Ammon's horn (tissue), 1 donor: ENCODE measurements at regions not wholly inside any gene's neighbourhood (a gene's known extent, or its start where the extent isn't known, plus 50 kb on each side); places are given as distances from the start of the nearest gene placed in this dataset.

Experiments
- DNase-seq: peaks from one replicate; pipeline ENCODE4 v3.0.0-alpha.2; 2016; ENCODE audit warnings: low spot score

DNA sequence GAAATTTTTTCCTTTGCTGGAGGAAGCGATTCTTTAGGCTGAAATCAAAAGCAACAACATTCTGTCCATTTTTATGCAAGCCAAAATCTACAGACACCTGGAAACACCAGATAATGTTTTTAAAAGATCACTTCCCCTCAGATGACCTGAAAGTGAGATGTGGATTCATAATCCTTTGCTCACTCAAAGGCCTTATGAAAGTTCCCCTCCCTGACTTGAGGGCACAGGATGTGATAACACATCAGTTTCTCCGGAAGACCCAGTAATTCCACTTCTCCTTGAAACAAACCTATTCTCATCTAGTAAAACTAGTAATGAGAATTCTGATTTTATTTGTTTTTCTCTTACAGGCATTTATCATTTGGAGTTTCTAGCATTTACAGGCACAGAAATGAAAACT lies 218.3 kb upstream of the RND3 start:
- no peak for DNase-seq

GRCh38 chr2:150705357-150705756 lies 217.9 kb upstream of the RND3 start:
- DNase-seq = no peak

GRCh38 chr2:150702791-150703190 lies 215.3 kb upstream of the RND3 start:
- DNase-seq = no peak

DNA sequence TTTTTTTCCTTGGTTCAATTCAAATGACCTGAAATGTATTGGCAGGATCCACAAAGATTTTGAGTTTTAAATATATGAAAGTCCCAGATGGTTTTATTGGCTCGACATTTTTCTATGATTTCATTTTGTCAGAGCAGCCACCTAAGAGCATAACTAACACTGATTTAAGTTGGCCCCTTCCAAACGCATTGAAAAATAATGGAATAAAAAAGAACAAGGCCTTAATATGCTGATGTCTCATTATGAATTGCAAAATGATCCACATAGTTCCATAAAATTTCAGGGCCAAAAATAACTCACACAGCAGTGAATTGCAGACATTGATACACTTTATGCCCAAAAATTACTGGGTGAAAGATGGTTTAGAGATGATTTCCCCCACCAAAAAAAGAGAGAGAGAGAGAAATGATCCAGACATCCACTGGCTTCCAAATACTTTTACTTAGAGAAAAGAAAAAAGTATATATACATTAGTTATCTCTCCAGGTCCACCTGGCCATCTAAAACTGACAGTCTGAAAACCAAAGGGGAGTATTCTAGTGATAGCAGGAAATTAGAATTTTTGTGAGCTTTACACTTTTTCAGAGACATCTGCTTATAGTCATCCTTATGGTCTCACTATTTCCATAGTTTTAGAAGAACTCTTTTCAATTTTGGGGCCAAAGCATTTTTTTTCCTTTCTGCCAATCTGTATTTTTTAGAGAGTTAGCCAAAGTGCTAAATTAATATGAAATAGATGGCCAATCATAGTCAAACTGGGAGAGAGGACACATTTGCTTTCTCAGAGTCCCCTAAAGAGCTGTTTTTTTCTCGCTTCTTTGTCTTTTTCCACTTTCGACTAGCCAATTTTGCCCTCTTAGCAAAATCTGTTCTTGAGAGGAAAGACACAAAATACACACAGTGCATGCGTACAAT lies 213.5 kb upstream of the RND3 start:
- DNase-seq = no peak

DNA sequence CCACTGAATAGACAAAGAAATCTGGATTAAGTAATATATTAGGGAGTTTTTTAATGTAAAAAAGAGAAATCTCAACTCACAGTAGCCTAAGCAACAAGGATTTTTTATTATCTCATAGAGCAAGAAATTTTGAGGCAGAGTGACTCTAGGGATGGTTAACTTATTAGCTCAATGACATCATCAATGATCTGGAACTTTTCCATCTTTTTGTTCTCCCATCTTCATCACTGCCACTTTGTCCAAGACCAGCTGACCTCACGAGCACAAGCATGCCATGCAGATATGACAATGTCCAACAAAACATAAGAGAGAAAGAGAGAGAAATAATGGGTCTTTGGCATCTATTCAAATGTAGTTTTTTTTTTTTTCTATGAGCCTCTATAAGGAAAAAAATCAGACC lies 211.8 kb upstream of the RND3 start:
- no peak for DNase-seq

GRCh38 chr2:150698016-150698661 lies 210.7 kb upstream of the RND3 start:
- DNase-seq = no peak

DNA sequence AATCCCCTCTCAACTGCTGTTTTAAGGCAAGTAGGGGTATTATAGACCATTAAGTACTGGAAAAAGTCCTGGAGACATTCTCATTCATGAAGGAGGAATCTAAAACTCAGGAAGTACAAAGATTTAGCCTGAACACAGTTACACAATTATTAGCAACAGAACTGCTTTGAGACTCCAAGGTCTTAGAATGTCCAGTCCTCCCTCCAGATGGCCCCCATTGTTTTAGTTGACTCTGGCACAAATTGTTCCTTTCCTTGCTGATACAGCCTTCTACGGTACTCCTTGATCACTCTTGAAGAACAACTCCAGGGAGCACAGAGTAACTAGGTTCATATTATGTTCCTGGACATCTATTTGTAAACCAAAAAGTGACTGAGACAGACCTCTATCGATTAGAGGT lies 210.1 kb upstream of the RND3 start:
- no peak for DNase-seq

- DNase-seq = no peak
These were observed 208.1 kb upstream of the RND3 start for GRCh38 chr2:150695451-150696135.

- DNase-seq = no peak
These were observed 206.1 kb upstream of the RND3 start for GRCh38 chr2:150693556-150693955.

DNA sequence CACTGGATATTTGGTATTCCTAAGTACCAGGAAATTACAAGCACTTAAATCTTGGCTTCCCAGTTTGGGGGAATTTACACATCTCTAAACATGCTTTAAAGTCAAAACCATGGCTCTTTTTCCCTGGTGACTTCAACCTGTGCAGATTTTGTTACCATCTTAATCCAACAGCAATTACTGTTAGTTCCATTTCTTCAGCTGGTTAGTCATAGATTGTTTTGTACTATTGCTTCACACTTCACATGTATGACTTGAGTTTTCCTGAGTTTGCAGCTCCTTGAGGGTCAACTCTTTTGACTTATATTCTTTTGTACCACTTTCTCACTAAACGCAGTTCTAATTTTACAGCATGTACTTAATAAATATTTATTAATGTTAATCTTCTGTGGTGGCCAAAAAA lies 203.4 kb upstream of the RND3 start:
- no peak for DNase-seq

DNA sequence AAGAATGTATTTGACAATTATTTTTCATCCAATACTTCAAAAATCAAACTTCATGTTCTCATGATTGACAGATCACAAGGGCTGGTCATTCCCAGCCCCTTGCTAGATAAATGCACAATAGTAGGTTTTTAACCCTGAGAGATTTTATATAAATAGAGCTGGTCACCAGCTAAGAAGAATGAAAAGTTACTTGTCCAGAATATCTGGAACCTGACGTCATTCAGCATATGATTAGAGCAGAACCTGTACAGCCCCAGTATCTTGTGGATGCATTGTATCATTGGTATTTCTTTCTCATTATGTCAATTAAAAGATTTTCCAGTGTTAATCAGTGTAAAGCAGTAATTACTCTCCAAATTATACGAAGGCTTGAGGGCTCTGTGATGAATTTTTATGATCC lies 202.8 kb upstream of the RND3 start:
- DNase-seq = no peak

GRCh38 chr2:150689590-150689989 lies 202.1 kb upstream of the RND3 start:
- DNase-seq = no peak

- DNase-seq = no peak
These were observed 200.5 kb upstream of the RND3 start for GRCh38 chr2:150688016-150688415.

DNA sequence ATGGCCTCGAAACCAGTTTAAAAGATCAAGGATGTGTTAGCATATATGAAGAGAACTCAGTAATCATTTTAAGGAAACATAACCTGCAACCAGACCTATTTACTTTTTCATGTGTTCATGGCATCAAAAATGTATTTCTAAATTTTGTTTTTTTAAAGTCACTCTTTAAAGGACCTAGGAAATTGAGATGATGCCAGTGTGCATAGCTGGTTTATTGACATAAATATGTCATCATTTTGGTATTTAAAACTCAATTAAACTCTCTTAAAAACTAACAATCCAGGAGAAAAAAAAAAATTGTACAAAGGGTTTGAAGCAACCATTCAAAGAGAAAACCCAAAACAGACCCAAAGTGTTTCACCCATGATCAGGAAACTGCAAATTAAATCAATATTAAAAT lies 198.9 kb upstream of the RND3 start:
- no peak for DNase-seq

GRCh38 chr2:150681120-150681804 lies 193.8 kb upstream of the RND3 start:
- no peak for DNase-seq

- DNase-seq = no peak
These were observed 192.1 kb upstream of the RND3 start for GRCh38 chr2:150679456-150680120.

DNA sequence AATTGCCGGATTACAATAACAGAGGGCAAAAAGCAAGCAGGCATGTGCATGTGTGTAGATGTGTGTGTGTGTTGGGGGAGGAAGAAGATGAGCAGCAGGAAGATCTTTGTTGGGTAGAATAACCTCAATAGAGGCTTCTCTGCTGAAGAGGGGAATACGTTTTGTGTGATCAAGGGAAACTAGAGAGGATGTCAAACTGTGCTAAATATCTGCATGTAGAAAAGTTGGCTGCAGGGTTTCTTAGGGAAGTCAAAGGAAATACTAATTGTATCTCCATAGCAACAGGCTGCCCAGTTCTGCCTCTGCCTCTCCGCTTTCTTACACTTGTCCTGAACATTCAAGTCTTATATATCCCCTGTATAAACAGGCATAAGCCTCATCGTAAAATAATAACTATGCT lies 190.1 kb upstream of the RND3 start:
- DNase-seq = no peak

DNA sequence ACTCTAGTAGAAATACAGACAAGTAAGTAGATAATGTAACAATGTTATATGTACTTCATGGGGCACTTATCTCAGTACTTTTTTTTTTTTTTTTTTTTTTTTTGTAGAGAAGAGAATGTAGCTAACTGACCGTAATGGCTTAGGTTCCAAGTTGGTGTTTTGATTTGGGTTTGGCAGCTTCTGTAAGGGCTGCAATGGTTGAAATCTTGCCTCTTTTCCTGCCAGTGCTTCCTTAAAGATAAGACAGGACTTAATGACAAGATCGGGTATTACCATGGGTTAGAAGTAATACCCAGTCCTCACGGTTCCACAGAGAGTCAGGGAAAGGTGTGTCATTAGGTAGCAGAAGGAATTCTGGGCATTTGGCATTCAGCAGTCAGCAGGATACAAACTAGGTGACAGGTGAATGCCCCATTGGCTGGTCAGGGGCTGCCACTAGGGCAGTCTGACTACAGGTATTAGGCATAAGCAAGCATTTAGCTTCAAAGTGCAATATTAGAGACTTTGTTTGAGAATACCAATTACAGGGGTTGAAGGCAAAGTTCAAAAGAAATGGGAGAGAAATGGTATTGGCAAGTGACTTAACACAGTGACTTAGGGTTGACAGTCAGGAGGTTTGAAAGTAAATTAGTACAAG lies 189.4 kb upstream of the RND3 start:
- no peak for DNase-seq

DNA sequence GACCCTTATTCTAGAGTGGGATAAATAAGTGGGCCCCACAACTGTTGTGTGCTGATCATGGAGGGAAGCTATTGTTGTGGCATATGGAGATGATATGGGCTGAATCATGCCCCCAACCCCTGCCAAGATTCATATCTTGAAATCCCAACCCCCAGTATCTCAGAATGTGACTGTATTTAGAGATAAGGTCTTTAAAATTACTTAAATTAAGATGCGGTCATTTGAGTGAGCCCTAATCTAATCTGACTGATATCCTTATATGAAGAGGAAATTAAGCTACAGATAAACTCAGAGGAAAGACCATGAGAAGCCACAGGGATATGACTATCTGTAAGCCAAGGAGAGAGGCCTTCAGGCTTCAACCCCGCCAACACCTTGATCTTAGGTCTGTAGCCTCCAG lies 188.3 kb upstream of the RND3 start:
- no peak for DNase-seq

DNA sequence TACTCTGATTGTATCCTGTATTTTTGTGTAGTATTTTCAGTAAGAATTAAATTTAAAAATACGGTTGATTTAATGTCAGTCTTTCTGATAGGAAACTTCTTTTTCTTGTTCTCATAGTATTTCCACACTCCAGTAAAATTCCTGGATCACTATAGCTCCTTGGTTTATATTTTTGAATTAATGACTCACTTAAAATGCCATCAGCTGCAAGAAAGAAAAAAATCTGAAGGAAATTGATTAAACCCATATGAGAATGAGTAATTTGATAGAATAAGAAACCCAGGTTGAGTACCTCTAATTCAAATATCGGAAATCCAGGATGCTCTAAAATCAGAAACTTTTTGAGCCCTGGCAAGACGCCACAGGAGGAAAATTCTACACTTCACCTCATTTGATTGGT lies 186.8 kb upstream of the RND3 start:
- DNase-seq = no peak

- no peak for DNase-seq
These were observed 184.8 kb upstream of the RND3 start for GRCh38 chr2:150672311-150672710.
